Activated CD8-positive, alpha-beta memory T cell treated with anti-CD3 and anti-CD28 coated beads for 1 hour (primary cell): ENCODE measurements at regions not wholly inside any gene's neighbourhood (a gene's known extent, or its start where the extent isn't known, plus 50 kb on each side); places are given as distances from the start of the nearest gene placed in this dataset.

ENCODE experiments used
- DNase-seq, 2 donors: peaks; one replicate each; pipeline ENCODE4 v3.0.0-alpha.2; 2020; ENCODE audit warnings: low read depth in 1 of 2; ENCODE audit errors: extremely low read depth in 1 of 2

DNA sequence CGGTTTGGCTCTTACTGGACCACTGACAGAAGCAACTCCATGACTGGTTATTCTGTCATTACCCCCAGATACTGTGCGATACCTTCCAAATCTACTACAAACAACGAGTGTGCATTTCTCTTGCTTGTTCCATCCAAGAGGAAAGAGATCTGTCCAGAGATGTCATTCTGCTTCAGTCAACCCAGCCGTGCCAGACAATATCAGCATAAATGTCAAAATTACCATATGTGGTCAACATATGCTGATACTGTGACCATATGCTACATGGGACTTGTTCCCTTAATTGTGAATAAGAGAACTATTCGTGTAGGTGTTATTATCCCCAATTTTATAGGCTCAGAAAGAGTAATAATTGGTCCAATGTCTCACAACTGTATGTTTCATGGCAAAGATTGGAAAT, 143.2 kb upstream of the PRSS1 start:
- DNase-seq = no peak

DNA sequence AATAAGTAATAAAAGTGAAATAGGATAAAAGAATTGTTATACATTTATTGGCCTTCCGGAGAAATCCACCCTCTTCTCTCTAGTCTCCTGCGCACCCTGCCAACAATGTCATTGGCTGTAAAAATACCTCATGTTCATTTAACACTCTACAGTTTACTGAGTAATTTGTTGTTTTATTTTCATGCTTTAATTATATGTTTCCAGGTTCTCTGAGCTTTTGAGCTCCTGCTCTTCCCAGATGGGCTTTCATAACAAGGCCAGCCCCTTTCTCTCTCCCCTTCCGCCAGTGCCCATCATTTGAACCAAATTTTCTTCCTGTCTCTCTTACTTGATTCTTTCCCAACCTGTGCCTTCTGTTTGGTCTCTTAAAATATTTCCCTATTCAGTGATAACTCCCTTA, 144.6 kb upstream of the PRSS1 start:
- DNase-seq = no peak

DNA sequence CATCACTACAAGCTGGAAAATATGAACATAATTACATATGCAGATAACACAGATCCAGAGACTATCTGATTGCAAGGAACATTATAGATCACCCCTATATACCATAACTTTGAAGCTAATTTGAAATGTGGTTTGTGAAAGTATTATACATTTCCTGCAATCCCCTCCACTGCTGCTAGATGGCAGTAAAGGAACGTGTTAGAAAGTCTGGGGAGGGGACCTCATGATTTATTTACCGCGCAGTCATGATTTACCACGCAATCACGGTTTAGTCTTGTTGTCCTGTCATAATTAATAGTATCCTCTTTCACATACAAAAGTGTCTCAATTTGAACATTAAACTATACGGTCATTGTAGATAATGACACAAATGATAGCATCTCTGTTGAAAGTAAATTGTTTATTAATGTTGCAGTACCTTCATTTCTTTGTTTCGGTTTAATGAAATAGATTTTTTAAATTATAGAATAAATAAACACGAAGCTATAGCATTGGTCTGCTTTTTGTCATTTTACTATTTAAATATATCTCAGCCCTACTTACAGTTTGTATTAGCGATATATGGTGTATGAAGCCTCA, 145.3 kb upstream of the PRSS1 start:
- peak; percentile 3 to 17 for DNase-seq

DNA sequence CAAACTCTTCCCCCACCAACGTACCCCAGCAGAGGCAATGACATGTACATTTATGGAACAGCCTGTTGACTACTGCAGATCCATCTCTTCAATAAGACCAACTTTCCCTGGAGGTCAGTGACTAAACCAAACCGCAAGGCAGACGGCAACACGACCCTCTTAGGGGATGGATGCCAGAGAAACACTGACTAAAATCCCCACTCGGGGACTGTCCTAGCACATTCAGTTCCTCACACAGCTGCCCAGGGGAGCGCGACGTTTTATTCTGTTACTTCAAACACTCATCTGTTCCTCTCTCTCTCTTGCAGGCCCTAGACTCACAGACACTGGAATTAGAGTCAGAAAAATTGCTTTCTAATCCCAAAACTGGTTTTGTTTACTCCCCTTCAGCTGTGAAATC, 146.5 kb upstream of the PRSS1 start:
- no peak for DNase-seq

DNA sequence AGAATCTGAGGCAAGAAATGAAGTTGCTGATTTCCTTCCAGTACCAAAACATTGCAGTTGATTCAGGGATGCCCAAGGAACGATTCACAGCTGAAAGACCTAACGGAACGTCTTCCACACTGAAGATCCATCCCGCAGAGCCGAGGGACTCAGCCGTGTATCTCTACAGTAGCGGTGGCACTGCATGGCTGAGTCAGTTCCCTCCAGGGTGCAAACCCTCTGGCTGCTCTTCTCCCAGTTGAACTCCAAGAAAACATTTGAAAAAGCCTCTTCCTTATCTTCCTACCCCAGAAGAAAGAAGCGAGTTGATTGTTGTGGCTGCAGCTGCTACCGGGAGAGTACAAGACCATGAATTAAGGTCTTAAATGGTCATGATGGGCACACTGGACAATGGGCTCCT, 147.1 kb upstream of the PRSS1 start:
- DNase-seq = no peak

DNA sequence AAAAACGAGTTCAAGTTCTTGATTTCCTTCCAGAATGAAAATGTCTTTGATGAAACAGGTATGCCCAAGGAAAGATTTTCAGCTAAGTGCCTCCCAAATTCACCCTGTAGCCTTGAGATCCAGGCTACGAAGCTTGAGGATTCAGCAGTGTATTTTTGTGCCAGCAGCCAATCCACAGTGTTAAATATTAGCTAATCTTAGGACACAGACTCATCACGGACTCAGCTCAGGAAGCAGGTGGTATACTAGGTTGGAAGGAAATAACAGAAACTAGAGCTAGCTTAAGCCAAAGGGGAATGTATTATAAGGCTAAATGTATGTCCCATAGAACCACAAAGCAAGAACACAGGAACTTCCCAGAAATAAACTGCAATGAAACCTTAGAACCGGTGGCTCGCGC, 151.0 kb upstream of the PRSS1 start:
- DNase-seq = no peak

DNA sequence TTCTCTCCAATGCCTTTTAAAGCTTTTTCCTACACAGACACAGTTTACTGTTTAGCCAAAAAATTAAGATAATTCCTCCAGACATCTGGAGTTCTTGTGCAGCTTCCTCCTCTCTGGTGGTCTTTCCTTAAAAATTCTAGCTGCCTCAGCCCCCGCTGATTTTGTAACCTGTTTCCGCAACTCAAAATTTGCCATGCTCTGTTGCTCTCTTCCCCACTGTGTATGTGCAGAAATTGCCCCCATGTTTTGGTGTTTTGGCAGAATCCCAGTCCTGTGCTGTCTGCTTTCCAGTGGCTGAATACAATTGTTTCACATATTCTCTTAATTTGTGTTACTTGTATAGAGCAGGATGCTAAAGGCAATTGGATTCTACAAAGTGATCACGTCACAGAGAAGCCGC, 151.7 kb upstream of the PRSS1 start:
- no peak for DNase-seq

DNA sequence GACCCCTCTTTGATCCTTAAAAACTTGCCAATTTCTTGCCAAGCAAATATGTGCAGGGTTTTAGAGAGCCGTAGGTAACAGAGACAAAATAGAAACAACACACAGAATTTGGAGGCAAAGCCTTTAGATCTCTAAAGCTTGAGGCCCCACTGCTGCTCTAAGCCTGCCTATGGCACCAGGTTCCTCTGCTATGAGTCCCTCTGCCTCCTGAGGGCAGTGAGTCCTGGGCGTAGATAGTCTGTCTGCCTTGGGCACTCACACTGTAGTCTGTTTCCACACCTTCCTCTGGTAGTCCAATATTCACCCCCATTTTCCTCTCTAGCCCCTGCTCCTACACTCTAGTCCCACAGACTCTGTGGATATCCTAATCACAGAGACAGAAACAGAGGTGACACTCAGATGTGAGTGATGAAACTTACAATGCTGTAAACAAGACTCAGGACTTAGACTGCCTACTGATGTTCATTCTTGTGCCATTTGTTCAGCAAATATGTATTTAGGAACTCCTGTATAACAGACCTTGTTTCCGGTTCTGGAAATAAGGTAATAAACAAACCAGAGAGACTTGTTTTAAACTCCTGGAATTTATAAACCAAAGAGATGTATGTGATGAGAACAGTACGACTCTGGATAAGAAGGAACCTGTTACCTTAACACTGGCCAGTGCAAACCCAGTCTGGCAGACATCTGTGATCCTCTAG, 153.3 kb upstream of the PRSS1 start:
- DNase-seq = no peak

DNA sequence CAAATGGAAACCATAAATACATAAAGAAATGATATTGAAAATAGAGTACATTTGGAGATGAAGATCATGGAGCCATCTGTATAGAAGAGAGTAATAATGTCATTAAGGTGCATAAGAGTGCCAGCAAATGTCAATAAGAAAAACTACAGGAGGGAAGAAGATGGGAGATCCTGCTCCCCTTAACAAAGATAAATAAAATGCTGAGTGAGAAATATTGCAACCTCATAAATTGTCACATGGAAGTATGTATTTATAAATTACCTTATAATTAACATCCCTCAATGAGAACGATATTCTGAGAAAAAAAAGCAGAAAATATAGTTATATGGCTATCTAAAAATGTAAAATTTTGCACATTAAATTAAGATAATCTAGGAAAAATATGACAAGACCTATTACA, 155.2 kb upstream of the PRSS1 start:
- DNase-seq = no peak

DNA sequence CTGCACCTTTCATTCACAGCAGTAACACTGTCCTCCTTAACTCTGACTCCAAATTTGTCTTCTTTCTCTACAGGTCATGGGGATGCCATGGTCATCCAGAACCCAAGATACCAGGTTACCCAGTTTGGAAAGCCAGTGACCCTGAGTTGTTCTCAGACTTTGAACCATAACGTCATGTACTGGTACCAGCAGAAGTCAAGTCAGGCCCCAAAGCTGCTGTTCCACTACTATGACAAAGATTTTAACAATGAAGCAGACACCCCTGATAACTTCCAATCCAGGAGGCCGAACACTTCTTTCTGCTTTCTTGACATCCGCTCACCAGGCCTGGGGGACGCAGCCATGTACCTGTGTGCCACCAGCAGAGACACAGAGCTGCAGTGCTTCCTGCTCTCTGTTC, 156.2 kb upstream of the PRSS1 start:
- DNase-seq = no peak

DNA sequence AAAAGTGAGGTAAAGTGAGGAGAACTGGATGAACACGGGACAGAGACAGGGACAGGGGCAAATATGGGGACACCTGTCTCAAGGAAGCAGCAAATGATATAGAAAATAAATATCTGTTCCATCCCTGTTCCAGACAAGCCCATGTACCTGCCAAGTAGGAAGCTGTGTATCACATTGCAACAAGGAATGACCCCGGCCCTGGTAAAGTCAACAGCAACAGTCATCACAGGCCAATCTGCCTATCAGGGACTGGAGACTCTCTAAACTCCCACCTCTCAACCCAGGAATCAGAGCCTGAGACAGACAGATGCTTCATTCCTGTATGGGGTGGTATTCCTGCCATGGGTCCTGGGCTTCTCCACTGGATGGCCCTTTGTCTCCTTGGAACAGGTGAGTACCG, 156.6 kb upstream of the PRSS1 start:
- no peak for DNase-seq

DNA sequence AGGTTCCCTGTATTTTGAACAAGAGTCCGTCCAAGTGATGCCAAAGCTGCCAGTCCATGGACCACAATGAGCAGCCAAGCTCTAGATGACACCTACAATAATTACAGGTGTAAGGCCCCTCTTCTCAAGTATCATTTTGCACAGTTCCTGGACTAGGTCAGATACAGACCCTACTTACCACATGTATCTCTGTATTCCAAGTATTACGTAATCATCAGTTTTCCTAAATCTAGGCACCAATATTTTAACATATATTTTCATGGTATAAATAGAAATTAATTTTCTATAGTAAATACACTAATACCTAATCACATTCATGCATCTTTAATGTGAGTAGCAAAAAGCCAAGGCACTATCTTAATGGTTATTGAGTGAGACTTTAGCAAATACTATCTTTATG, 157.0 kb upstream of the PRSS1 start:
- DNase-seq = no peak

DNA sequence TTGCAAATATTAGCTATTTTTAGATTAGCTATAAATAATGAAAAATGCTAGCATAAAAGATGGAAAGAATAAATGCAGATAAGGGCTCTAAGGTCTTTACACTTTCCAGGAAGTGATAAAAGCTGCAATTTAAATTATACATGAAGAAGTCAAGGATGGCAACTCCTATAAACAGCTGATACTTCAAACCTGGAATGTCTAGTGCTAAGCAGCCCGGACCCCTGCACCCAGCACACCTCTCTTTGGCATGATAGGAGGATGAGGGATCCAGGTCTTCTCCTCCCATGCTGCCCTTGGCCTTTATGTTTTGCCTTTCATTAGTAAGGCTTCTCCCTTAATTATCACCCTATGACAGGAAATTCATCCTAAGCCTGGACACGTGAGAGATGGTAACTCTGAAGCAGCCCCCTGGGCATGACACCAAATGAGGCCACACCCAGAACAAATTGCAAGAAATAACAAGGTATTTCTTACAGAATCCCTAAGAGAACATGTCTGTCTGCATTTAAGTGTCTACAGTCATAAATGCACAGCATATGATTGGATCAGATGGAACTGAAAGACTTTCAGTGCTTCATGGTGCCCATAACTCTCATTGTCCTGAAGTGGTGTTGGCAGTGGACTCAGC, 158.3 kb upstream of the PRSS1 start:
- no peak for DNase-seq

DNA sequence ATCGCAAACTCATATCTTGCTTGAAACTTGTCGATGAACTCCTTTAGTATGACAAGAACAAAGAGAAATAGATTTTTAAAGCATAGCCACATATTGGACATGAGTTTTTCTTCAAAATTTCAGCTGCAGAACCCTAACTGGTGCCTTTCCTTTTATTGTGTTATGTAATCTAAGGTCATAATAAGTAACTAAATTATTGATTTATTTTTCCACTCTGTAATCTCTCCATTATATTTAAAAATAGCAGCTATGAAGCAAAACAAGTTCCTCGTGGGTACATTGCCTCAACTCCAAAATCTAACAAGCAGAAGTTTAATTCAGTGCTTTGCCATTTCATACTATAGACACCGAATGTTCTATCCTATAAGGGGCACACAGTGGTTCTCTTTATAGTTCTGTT, 159.2 kb upstream of the PRSS1 start:
- no peak for DNase-seq

DNA sequence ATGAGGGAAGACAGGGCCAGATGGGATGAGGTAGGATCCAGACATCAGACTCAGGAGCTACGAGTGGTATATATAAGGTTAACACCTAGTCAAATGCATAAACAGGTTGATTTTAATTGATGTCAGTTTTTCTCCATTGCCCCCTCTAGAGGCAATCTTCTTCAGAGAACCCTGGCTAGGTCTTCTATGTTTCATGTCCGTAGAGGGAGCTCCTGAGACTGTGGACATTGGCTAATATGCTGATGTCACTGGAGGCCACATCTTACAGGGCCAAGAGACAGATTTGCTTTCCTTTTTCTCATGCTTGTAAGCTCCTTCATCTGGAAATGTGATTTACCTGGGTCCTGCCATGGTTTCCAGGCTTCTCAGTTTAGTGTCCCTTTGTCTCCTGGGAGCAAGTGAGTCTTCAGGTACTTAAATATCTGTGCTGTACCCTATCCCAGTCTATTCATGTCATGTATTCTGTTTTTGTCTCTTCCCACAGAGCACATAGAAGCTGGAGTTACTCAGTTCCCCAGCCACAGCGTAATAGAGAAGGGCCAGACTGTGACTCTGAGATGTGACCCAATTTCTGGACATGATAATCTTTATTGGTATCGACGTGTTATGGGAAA, 161.6 kb upstream of the PRSS1 start:
- DNase-seq = no peak

DNA sequence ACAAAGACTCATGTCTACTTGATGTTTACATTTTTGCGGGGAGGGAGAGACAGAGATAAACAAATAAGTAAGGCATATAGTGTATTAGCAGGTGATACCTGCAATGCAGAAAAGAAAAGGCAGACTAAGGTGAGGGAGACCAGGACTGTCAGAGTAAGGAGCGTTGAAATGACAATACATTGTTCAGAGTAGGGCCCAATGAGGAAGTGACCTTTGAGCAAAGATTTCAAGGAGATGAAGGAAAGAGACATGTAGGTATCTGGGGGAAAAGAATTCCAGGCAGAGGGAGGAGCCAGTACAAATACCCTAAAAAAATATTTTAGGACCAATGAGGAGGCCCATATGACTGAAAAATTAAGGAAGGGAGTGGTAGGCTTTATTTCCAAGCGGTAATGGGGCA, 162.7 kb upstream of the PRSS1 start:
- no peak for DNase-seq

DNA sequence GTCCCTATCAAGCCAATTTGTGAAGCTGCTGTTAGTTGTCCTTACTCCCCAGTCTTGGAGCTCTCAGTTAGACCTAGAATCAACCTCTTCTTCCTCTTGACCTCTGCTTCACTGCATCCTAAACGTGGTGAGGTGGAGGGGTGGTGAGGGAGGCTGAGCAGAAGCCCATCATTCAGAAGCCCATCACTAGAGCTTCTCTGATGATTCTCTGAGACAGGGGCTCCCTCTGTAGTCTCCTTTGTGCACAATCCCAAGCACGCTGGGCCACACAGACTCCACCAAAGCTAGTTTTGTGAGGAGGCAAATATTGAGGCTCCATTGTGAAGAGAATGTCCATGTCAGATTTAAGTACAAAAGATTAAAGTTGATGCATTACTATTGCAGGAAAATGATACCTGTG, 163.8 kb upstream of the PRSS1 start:
- DNase-seq = no peak

DNA sequence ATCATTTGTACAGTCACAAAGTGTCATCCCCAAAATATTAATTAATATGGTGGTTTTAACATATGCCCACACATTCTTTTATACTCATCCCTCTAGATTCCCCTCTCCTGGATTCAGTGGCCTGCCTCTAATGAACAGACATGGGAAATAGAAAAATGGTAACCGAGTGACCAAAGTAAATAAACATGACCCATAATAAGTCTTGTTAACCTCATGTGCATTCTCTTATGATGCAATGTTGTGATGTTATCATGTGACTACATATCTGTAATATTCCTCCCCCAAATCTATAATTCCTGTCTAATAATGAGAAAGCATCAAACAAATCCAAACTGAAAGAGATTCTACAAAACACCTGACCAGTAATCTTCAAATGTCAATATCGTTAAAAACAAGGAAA, 164.5 kb upstream of the PRSS1 start:
- no peak for DNase-seq

DNA sequence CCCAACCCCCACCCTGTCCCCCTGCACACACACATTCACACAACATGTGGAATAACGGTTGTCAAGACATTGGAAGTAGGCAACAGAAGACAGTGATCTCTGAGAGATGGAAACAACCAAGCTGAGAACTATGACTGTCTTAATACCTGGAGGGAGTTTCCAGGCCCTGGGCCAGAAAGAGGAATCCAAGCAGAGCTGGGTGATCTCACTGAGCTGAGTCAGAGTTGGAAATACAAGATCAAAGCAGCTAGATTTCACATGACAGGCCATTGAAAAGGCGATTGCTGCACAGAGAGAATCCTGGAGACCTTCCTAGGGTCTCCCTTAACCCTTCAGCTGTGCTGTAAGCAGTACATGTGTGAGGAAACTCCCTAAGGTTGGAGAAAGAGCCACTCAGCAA, 165.8 kb upstream of the PRSS1 start:
- no peak for DNase-seq

DNA sequence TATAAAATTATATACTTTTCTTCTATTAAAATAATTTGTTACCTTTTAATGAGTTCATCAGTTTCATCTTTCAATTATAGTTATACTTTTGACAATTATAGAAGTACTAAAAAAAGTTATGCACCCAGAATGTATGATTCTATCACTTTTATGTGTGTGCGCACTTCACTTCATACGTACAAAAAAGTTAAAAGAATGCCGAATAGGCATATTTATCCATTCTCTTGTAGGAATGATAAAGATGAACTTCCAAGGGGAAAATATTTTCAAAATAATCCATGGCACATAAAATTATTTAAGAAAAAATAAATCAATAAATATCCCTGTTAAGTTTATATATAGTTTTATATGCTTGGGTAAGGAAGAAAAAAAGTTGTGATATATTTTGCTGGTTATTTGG, 166.9 kb upstream of the PRSS1 start:
- DNase-seq = no peak

DNA sequence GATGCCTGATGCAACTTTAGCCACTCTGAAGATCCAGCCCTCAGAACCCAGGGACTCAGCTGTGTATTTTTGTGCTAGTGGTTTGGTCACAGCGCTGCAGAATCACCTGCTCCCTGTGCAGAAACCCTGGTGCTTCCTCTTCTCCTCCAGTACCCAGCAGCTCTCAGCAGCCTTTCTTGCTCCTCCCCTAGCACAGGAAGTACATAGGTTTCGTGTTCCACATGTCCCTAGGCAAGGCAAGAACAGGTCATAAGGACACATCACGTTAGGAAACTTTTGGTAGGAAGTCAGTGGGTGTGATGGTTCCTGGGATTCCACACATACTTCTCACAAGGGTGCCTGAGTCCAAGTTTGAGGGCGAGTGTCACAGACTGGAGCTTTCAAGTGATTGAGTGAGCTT, 167.9 kb upstream of the PRSS1 start:
- no peak for DNase-seq

DNA sequence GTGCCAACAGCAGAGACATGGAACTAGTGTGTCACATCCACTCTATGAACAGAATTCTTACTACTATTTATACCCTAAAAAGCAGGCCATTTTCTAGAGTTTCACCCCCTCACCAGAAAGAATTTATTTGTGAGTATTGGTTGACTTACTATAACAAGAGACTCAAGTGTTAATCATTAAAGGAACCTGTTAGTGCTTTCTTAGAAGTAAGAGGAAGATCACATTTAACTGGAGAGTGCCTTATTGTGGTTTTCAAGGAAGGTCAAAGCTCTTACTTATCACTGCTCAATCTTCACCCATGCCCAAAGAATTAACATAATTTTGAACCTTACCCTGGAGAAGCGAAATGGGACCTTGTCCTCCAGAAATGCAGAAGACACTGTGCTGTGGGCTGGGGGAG, 169.3 kb upstream of the PRSS1 start:
- no peak for DNase-seq
